Thoracic aorta (tissue), 2 donors: ENCODE measurements at regions not wholly inside any gene's neighbourhood (a gene's known extent, or its start where the extent isn't known, plus 50 kb on each side); places are given as distances from the start of the nearest gene placed in this dataset.
"Not testable (repeated sequence)": the region's sequence is repeated elsewhere in the genome, so short reads cannot be mapped to it uniquely, and the experiment has no call there.

ENCODE experiments used
- ATAC-seq: fragments of 150-250 bp; one replicate; pipeline ENCODE4 v1.8.0; 2017; ENCODE audit warnings: low read depth; ENCODE audit not compliant: insufficient number of reproducible peaks, low FRiP score
- DNase-seq: peaks from one replicate; pipeline ENCODE4 v3.0.0-alpha.2; 2020; ENCODE audit warnings: low spot score
- H3K27ac ChIP-seq, 2 donors: fragments of 200-600 bp; sonication (generic); 1 replicate in 1 of 2; 2 replicates in 1 of 2; pipeline ENCODE4 v1.5.1; 2016; ENCODE audit warnings: mild to moderate bottlenecking in 2 of 2, moderate library complexity in 2 of 2
- H3K27me3 ChIP-seq: fragments of 200-600 bp; sonication (generic); replicated peaks from 2 replicates; pipeline ENCODE4 v1.6.0; 2016; ENCODE audit warnings: mild to moderate bottlenecking; ENCODE audit not compliant: insufficient read depth
- H3K36me3 ChIP-seq: fragments of 200-600 bp; sonication (generic); one replicate; pipeline ENCODE4 v1.5.1; 2016
- H3K4me1 ChIP-seq, 2 donors: fragments of 200-600 bp; sonication (generic); 1 replicate in 1 of 2; 2 replicates in 1 of 2; pipeline versions ENCODE4 v1.5.1 to v1.6.0; 2016; ENCODE audit warnings: low read depth in 2 of 2, mild to moderate bottlenecking in 1 of 2; ENCODE audit not compliant: control insufficient read depth in 1 of 2
- H3K4me3 ChIP-seq: fragments of 200-600 bp; sonication (generic); 2 replicates; pipeline ENCODE4 v1.5.1; 2016; ENCODE audit warnings: mild to moderate bottlenecking
- H3K9me3 ChIP-seq: fragments of 200-600 bp; sonication (generic); 2 replicates; pipeline ENCODE4 v1.5.1; 2016
- CTCF ChIP-seq: fragments of 200-600 bp; sonication (generic); IDR thresholded peaks from one replicate; pipeline ENCODE4 v1.5.1; 2019; ENCODE audit warnings: antibody characterized with exemption

GRCh38 chr4:67320645-67321044 is 224.7 kb downstream of the CENPC start:
- ATAC-seq (no peak), DNase-seq (no peak)
- TF ChIP-seq CTCF, result no peak
- Histone ChIP-seq H3K9me3 (no peaks in the 10 kb centered on the region), H3K27me3 (no peaks in the 10 kb centered on the region), H3K4me3 (no peak overlapping the region), H3K36me3 (no peaks in the 10 kb centered on the region), H3K4me1 (no peaks in the 10 kb centered on the region), H3K27ac (no peak overlapping the region)

- DNase-seq, ATAC-seq, H3K4me3 ChIP-seq, H3K27me3 ChIP-seq, H3K9me3 ChIP-seq, H3K36me3 ChIP-seq, H3K4me1 ChIP-seq, H3K27ac ChIP-seq: not testable (repeated sequence)
Measured at GRCh38 chr4:67319607-67320006, 225.7 kb downstream of the CENPC start.

GRCh38 chr4:67300497-67301185 is 244.7 kb downstream of the CENPC start:
- ATAC-seq, H3K9me3 ChIP-seq, H3K36me3 ChIP-seq, DNase-seq, H3K27me3 ChIP-seq, H3K4me3 ChIP-seq, H3K4me1 ChIP-seq, H3K27ac ChIP-seq: not testable (repeated sequence)

GRCh38 chr4:67292636-67293035 is 252.7 kb downstream of the CENPC start:
- H3K9me3 ChIP-seq, result no peaks in the 10 kb centered on the region
- H3K27ac ChIP-seq, result no peak overlapping the region
- TF ChIP-seq CTCF, result no peak
- no peak for DNase-seq
- no peaks in the 10 kb centered on the region for H3K36me3 ChIP-seq
- no peaks in the 10 kb centered on the region for H3K27me3 ChIP-seq
- no peak for ATAC-seq
- no peak overlapping the region for H3K4me3 ChIP-seq
- no peaks in the 10 kb centered on the region for H3K4me1 ChIP-seq

- no peak for TF ChIP-seq CTCF
- Histone ChIP-seq H3K36me3 (no peaks in the 10 kb centered on the region), H3K27ac (no peak overlapping the region), H3K4me1 (no peaks in the 10 kb centered on the region), H3K27me3 (no peaks in the 10 kb centered on the region), H3K4me3 (no peak overlapping the region), H3K9me3 (no peaks in the 10 kb centered on the region)
- DNase-seq (no peak), ATAC-seq (no peak)
Measured at GRCh38 chr4:67292045-67292444, 253.3 kb downstream of the CENPC start.

GRCh38 chr4:67291644-67292043 is 253.7 kb downstream of the CENPC start:
- Histone ChIP-seq H3K27ac (no peak overlapping the region), H3K27me3 (no peaks in the 10 kb centered on the region), H3K9me3 (no peaks in the 10 kb centered on the region), H3K4me1 (no peaks in the 10 kb centered on the region), H3K4me3 (no peak overlapping the region), H3K36me3 (no peaks in the 10 kb centered on the region)
- ATAC-seq (no peak), DNase-seq (no peak)
- no peak for TF ChIP-seq CTCF
